ENCODE measurements at regions not wholly inside any gene's neighbourhood (a gene's known extent, or its start where the extent isn't known, plus 50 kb on each side); places are given as distances from the start of the nearest gene placed in this dataset.

DNA sequence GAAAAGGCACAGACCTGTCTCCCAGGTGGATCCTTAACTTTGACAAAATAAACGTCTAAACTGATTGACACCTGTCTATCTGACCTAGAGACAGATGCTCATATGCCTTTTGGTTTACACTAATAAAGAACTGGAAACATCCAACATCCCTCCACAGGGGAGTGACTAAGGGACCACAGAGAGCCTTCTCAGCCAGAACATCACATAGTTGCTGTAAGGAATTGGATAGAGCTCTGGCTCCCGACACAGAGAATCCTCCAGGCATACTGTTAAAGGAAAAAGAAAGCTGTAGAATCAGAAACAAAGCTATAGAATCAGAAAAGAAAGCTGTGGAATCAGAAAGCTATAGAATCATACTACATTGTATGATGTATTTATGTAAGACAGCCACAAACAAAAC is 258.8 kb downstream of the STK31 start:
- Histone ChIP-seq H3K9me3 (replicated peaks in 1 of 2; ENCODE audit: control insufficient read depth in 2 of 2, insufficient read depth in 1 of 2, low read depth in 1 of 2, low read length in 2 of 2) (no peaks in the 10 kb centered on the region), H2AFZ (ENCODE audit: low read length) (no peak overlapping the region), H4K8ac (ENCODE audit: low read depth, low read length) (no peak overlapping the region), H2BK12ac (ENCODE audit: low read length) (no peak overlapping the region), H2AK5ac (ENCODE audit: low read depth, low read length) (no peak overlapping the region), H3K4me2 (ENCODE audit: insufficient read depth, low read length, poor library complexity, severe bottlenecking) (no peak overlapping the region), H3K36me3 (replicated peaks in 1 of 2; ENCODE audit: control insufficient read depth in 2 of 2, insufficient read depth in 2 of 2, low read length in 2 of 2) (no peaks in the 10 kb centered on the region), H3K79me1 (ENCODE audit: low read depth, low read length) (no peaks in the 10 kb centered on the region), H3K27me3 (ENCODE audit: control insufficient read depth in 3 of 3, insufficient read depth in 3 of 3, low read depth in 1 of 3, low read length in 3 of 3) (no peaks in the 10 kb centered on the region), H3K27ac (replicated peaks; ENCODE audit: low read length) (no peak overlapping the region), H3K4me1 (ENCODE audit: control insufficient read depth in 2 of 2, insufficient read depth in 1 of 2, low read depth in 1 of 2, low read length in 2 of 2) (peaks cover 0 to 8% of the 10 kb centered on the region in 2 donors), H4K91ac (ENCODE audit: low read depth, low read length, poor library complexity) (no peak overlapping the region), H3K14ac (ENCODE audit: low read length) (no peak overlapping the region), H2BK120ac (ENCODE audit: low read depth, low read length) (no peak overlapping the region), H2BK15ac (ENCODE audit: low read length) (no peak overlapping the region), H2BK5ac (ENCODE audit: low read length) (no peak overlapping the region), H3K4ac (ENCODE audit: low read length) (no peak overlapping the region), H3K18ac (ENCODE audit: low read length) (no peak overlapping the region), H3K4me3 (ENCODE audit: low read length in 2 of 2) (no peak overlapping the region), H3K9ac (ENCODE audit: low read depth, low read length, poor library complexity) (no peak overlapping the region), H3K23ac (ENCODE audit: low read depth, low read length, poor library complexity) (no peak overlapping the region)
- WGBS, 2 donors (ENCODE audit: extremely low coverage in 2 of 2, insufficient read length in 2 of 2, insufficient replicate concordance in 1 of 2) = no CpG with 5 or more reads among the region's 2 CpGs
- DNase-seq (ENCODE audit: low spot score) = no peak

DNA sequence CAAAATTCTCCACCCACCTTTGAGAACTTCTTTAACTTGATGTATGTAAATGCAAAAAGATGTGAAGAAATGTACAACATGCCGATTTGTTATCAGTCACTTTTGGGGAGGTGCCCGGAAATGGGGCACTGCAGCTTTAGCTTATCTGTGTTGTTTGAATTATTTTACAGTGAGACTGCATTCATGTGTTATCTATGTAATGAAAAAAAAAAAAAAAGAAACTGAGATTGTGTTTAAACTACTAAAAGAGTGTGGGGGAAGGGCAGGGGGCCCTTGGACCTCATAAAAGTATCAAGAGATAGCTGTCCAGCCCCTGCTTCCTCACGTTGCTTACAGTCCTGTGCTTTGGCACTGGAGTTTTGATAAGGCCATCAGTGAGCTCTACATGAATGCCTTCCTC is 259.4 kb downstream of the STK31 start:
- no peak overlapping the region for H2BK15ac ChIP-seq (ENCODE audit: low read length)
- H2BK5ac ChIP-seq (ENCODE audit: low read length) = no peak overlapping the region
- no peak overlapping the region for H2AK5ac ChIP-seq (ENCODE audit: low read depth, low read length)
- no peaks in the 10 kb centered on the region for H3K27me3 ChIP-seq (ENCODE audit: control insufficient read depth in 3 of 3, insufficient read depth in 3 of 3, low read depth in 1 of 3, low read length in 3 of 3)
- no peak overlapping the region for H2BK120ac ChIP-seq (ENCODE audit: low read depth, low read length)
- H3K4ac ChIP-seq (ENCODE audit: low read length) = no peak overlapping the region
- no peak for DNase-seq (ENCODE audit: low spot score)
- H3K18ac ChIP-seq (ENCODE audit: low read length) = no peak overlapping the region
- H3K79me1 ChIP-seq (ENCODE audit: low read depth, low read length) = no peaks in the 10 kb centered on the region
- no peak overlapping the region for H3K4me2 ChIP-seq (ENCODE audit: insufficient read depth, low read length, poor library complexity, severe bottlenecking)
- H2BK12ac ChIP-seq (ENCODE audit: low read length) = no peak overlapping the region
- peaks cover 0 to 8% of the 10 kb centered on the region in 2 donors for H3K4me1 ChIP-seq (ENCODE audit: control insufficient read depth in 2 of 2, insufficient read depth in 1 of 2, low read depth in 1 of 2, low read length in 2 of 2)
- WGBS, 2 donors (ENCODE audit: extremely low coverage in 2 of 2, insufficient read length in 2 of 2, insufficient replicate concordance in 1 of 2) = no CpG with 5 or more reads among the region's 3 CpGs
- H4K91ac ChIP-seq (ENCODE audit: low read depth, low read length, poor library complexity) = no peak overlapping the region
- no peak overlapping the region for H3K4me3 ChIP-seq (ENCODE audit: low read length in 2 of 2)
- H3K14ac ChIP-seq (ENCODE audit: low read length) = no peak overlapping the region
- no peak overlapping the region for H3K23ac ChIP-seq (ENCODE audit: low read depth, low read length, poor library complexity)
- no peak overlapping the region for H3K9ac ChIP-seq (ENCODE audit: low read depth, low read length, poor library complexity)
- H2AFZ ChIP-seq (ENCODE audit: low read length) = no peak overlapping the region
- no peaks in the 10 kb centered on the region for H3K36me3 ChIP-seq (replicated peaks in 1 of 2; ENCODE audit: control insufficient read depth in 2 of 2, insufficient read depth in 2 of 2, low read length in 2 of 2)
- H4K8ac ChIP-seq (ENCODE audit: low read depth, low read length) = no peak overlapping the region
- H3K27ac ChIP-seq (replicated peaks; ENCODE audit: low read length) = no peak overlapping the region
- H3K9me3 ChIP-seq (replicated peaks in 1 of 2; ENCODE audit: control insufficient read depth in 2 of 2, insufficient read depth in 1 of 2, low read depth in 1 of 2, low read length in 2 of 2) = no peaks in the 10 kb centered on the region

DNA sequence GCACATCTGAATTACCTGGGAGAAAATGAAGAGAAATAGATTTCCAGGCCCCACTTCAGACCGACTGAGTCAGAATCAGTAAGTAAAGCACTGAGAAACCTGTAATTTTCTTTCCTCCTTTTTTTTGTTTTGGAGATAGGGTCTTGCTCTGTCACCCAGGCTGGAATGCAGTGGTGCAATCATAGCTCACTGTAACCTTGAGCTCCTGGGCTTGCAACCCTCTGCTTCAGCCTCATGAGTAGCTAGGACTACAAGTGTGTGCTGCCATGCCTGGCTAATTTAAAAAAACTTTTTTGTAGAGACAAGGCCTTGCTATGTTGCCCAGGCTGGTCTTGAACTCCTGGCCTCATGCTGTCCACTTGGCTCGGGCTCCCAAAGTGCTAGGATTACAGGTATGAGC is 260.2 kb downstream of the STK31 start:
- H3K36me3 ChIP-seq (replicated peaks in 1 of 2; ENCODE audit: control insufficient read depth in 2 of 2, insufficient read depth in 2 of 2, low read length in 2 of 2) = no peaks in the 10 kb centered on the region
- H2BK120ac ChIP-seq (ENCODE audit: low read depth, low read length) = no peak overlapping the region
- no peak overlapping the region for H2BK12ac ChIP-seq (ENCODE audit: low read length)
- H3K14ac ChIP-seq (ENCODE audit: low read length) = no peak overlapping the region
- no peak overlapping the region for H4K91ac ChIP-seq (ENCODE audit: low read depth, low read length, poor library complexity)
- no peak for DNase-seq (ENCODE audit: low spot score)
- H3K9ac ChIP-seq (ENCODE audit: low read depth, low read length, poor library complexity) = no peak overlapping the region
- H4K8ac ChIP-seq (ENCODE audit: low read depth, low read length) = no peak overlapping the region
- no peak overlapping the region for H3K23ac ChIP-seq (ENCODE audit: low read depth, low read length, poor library complexity)
- H3K27me3 ChIP-seq (ENCODE audit: control insufficient read depth in 3 of 3, insufficient read depth in 3 of 3, low read depth in 1 of 3, low read length in 3 of 3) = no peaks in the 10 kb centered on the region
- no peak overlapping the region for H3K27ac ChIP-seq (replicated peaks; ENCODE audit: low read length)
- H2BK15ac ChIP-seq (ENCODE audit: low read length) = no peak overlapping the region
- no peak overlapping the region for H2AK5ac ChIP-seq (ENCODE audit: low read depth, low read length)
- H3K18ac ChIP-seq (ENCODE audit: low read length) = no peak overlapping the region
- peaks cover 0 to 8% of the 10 kb centered on the region in 2 donors for H3K4me1 ChIP-seq (ENCODE audit: control insufficient read depth in 2 of 2, insufficient read depth in 1 of 2, low read depth in 1 of 2, low read length in 2 of 2)
- H2AFZ ChIP-seq (ENCODE audit: low read length) = no peak overlapping the region
- no peak overlapping the region for H3K4ac ChIP-seq (ENCODE audit: low read length)
- H3K4me3 ChIP-seq (ENCODE audit: low read length in 2 of 2) = no peak overlapping the region
- WGBS, 2 donors (ENCODE audit: extremely low coverage in 2 of 2, insufficient read length in 2 of 2, insufficient replicate concordance in 1 of 2) = no CpG with 5 or more reads among the region's 2 CpGs
- H3K9me3 ChIP-seq (replicated peaks in 1 of 2; ENCODE audit: control insufficient read depth in 2 of 2, insufficient read depth in 1 of 2, low read depth in 1 of 2, low read length in 2 of 2) = no peaks in the 10 kb centered on the region
- H2BK5ac ChIP-seq (ENCODE audit: low read length) = no peak overlapping the region
- no peaks in the 10 kb centered on the region for H3K79me1 ChIP-seq (ENCODE audit: low read depth, low read length)
- H3K4me2 ChIP-seq (ENCODE audit: insufficient read depth, low read length, poor library complexity, severe bottlenecking) = no peak overlapping the region

DNA sequence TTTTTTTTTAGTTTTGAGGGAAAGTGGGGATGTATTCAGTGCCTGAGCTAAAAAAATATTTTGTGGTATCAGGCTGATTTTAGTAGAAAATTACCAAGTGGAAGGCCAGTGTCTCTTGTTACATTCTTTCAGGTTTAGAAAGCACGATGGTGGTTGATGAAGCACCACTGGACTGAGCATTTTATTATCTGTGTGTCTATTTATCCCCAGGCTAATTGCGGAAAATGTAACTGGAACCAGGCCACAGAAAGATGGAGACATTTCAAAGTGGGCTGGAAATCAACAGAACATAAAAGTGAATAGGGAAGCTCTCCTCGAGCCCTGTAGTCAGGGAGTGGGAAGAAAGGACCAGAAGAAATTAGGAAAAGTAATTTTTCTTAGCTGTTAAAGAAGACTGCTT is 261.0 kb downstream of the STK31 start:
- Histone ChIP-seq H2AK5ac (ENCODE audit: low read depth, low read length) (no peak overlapping the region), H3K36me3 (replicated peaks in 1 of 2; ENCODE audit: control insufficient read depth in 2 of 2, insufficient read depth in 2 of 2, low read length in 2 of 2) (no peaks in the 10 kb centered on the region), H2BK12ac (ENCODE audit: low read length) (no peak overlapping the region), H2BK15ac (ENCODE audit: low read length) (no peak overlapping the region), H3K23ac (ENCODE audit: low read depth, low read length, poor library complexity) (no peak overlapping the region), H4K91ac (ENCODE audit: low read depth, low read length, poor library complexity) (no peak overlapping the region), H3K79me1 (ENCODE audit: low read depth, low read length) (no peaks in the 10 kb centered on the region), H2BK120ac (ENCODE audit: low read depth, low read length) (no peak overlapping the region), H3K9ac (ENCODE audit: low read depth, low read length, poor library complexity) (no peak overlapping the region), H2AFZ (ENCODE audit: low read length) (no peak overlapping the region), H3K9me3 (replicated peaks in 1 of 2; ENCODE audit: control insufficient read depth in 2 of 2, insufficient read depth in 1 of 2, low read depth in 1 of 2, low read length in 2 of 2) (no peaks in the 10 kb centered on the region), H3K14ac (ENCODE audit: low read length) (no peak overlapping the region), H4K8ac (ENCODE audit: low read depth, low read length) (no peak overlapping the region), H3K27me3 (ENCODE audit: control insufficient read depth in 3 of 3, insufficient read depth in 3 of 3, low read depth in 1 of 3, low read length in 3 of 3) (no peaks in the 10 kb centered on the region), H3K4me3 (ENCODE audit: low read length in 2 of 2) (no peak overlapping the region), H3K4ac (ENCODE audit: low read length) (no peak overlapping the region), H3K18ac (ENCODE audit: low read length) (no peak overlapping the region), H2BK5ac (ENCODE audit: low read length) (no peak overlapping the region), H3K4me1 (ENCODE audit: control insufficient read depth in 2 of 2, insufficient read depth in 1 of 2, low read depth in 1 of 2, low read length in 2 of 2) (peaks cover 0 to 8% of the 10 kb centered on the region in 2 donors), H3K4me2 (ENCODE audit: insufficient read depth, low read length, poor library complexity, severe bottlenecking) (no peak overlapping the region), H3K27ac (replicated peaks; ENCODE audit: low read length) (no peak overlapping the region)
- whole genome bisulfite sequencing, 2 donors (ENCODE audit: extremely low coverage in 2 of 2, insufficient read length in 2 of 2, insufficient replicate concordance in 1 of 2) = no CpG with 5 or more reads among the region's 3 CpGs
- DNase-seq (ENCODE audit: low spot score) = no peak
